ENCODE measurements at regions not wholly inside any gene's neighbourhood (a gene's known extent, or its start where the extent isn't known, plus 50 kb on each side); places are given as distances from the start of the nearest gene placed in this dataset.

DNA sequence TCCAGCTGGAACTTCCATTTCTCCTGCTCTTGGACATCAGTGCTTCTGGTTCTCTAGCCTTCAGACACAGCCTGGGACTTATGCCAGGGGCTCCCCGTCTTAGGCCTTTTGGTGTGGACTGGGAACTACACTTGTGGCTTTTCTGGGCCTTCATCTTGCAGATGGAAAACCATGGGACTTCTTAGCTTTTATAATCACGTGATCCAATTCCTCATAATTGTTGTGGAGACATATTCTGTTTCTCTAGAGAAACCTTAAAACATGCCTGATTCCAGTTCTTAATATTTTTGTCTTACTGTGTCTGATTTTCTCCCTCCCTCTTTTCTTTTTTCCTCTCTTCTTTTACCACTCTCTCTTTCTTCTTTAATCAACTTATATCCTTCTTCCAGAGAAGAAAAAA, 224.2 kb upstream of the FOXP2 start:
- H3K4me3 ChIP-seq (replicated peaks in 1 of 2; ENCODE audit: low read depth in 2 of 2, low read length in 2 of 2), result no peak overlapping the region
- TF ChIP-seq, protein P1, sequence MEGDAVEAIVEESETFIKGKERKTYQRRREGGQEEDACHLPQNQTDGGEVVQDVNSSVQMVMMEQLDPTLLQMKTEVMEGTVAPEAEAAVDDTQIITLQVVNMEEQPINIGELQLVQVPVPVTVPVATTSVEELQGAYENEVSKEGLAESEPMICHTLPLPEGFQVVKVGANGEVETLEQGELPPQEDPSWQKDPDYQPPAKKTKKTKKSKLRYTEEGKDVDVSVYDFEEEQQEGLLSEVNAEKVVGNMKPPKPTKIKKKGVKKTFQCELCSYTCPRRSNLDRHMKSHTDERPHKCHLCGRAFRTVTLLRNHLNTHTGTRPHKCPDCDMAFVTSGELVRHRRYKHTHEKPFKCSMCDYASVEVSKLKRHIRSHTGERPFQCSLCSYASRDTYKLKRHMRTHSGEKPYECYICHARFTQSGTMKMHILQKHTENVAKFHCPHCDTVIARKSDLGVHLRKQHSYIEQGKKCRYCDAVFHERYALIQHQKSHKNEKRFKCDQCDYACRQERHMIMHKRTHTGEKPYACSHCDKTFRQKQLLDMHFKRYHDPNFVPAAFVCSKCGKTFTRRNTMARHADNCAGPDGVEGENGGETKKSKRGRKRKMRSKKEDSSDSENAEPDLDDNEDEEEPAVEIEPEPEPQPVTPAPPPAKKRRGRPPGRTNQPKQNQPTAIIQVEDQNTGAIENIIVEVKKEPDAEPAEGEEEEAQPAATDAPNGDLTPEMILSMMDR (IDR thresholded peaks at IDR 0.05; ENCODE audit: low read depth, low read length), result no peak
- no peak for DNase-seq (ENCODE audit: low read depth in 2 of 2)

DNA sequence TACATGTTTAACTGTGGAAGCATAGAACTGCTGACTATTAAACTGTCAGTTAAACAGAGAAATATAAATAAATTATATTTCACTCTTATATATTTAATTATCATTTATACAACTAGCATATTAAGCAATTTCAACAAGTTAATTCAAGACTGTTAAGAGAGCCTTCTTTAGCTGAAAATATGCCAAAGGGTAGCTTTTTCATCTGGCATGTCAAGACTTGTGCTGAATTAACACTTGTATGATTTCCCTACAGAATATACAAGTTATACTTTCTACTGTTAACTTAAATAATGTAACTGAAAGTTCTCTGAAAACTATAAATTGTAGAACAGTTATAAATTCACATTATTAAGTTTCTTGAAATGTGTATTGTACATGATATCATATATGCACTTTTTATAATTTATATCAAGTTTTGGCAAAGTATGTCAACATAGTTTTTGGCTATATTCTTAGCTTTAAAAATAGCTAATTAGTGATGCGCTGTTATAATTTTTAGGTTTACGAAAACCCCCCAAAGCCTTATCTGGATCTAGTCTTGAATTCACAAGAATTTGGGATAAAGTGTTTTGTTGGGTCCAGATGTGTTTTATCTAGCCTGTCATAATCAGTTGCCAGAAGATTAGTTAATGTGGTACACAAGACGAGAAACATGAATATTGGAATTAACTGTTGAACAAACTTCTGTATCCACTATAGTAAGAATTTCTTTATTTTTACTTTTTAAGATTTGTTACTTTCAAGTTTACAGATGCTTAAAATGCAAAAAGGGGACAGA, 231.1 kb upstream of the FOXP2 start:
- TF ChIP-seq, protein P1 (IDR thresholded peaks at IDR 0.05; ENCODE audit: low read depth, low read length), result no peak
- H3K4me3 ChIP-seq (replicated peaks in 1 of 2; ENCODE audit: low read depth in 2 of 2, low read length in 2 of 2), result no peak overlapping the region
- peak in 1 of 2 donors; percentile 3 for DNase-seq (ENCODE audit: low read depth in 2 of 2)

- TF ChIP-seq, protein P1 (IDR thresholded peaks at IDR 0.05; ENCODE audit: low read depth, low read length), result no peak
- peak in 1 of 2 donors; percentile 12 for DNase-seq (ENCODE audit: low read depth in 2 of 2)
- H3K4me3 ChIP-seq (replicated peaks in 1 of 2; ENCODE audit: low read depth in 2 of 2, low read length in 2 of 2), result no peak overlapping the region
Measured at GRCh38 chr7:114182837-114183236, 231.8 kb upstream of the FOXP2 start.

DNA sequence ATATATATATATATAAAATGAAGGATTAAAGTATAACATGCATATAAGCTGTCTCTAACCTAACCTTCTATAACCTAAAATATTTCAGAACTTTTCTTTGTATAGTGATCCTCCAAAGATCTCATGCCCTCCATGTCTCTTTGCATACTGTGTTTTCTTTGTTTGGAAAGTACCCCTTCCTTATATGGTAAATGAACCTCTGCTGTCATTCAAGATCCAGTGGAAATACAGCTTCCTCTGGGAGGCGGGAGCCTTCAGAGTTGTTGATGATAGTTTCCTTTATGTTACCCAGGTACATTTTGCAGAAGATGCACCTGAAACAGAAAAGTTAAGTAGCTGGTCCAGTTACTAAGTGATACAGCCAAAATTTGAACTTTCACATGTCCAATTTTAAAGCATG, 233.3 kb upstream of the FOXP2 start:
- no peak overlapping the region for H3K4me3 ChIP-seq (replicated peaks in 1 of 2; ENCODE audit: low read depth in 2 of 2, low read length in 2 of 2)
- DNase-seq (ENCODE audit: low read depth in 2 of 2), result no peak
- TF ChIP-seq, protein P1 (IDR thresholded peaks at IDR 0.05; ENCODE audit: low read depth, low read length), result no peak

- TF ChIP-seq, protein P1 (IDR thresholded peaks at IDR 0.05; ENCODE audit: low read depth, low read length), result no peak
- no peak overlapping the region for H3K4me3 ChIP-seq (replicated peaks in 1 of 2; ENCODE audit: low read depth in 2 of 2, low read length in 2 of 2)
- no peak for DNase-seq (ENCODE audit: low read depth in 2 of 2)
Measured at GRCh38 chr7:114180556-114181266, 233.9 kb upstream of the FOXP2 start.

- TF ChIP-seq, protein P1 (IDR thresholded peaks at IDR 0.05; ENCODE audit: low read depth, low read length), result no peak
- no peak overlapping the region for H3K4me3 ChIP-seq (replicated peaks in 1 of 2; ENCODE audit: low read depth in 2 of 2, low read length in 2 of 2)
- peak in 1 of 2 donors; percentile 0 for DNase-seq (ENCODE audit: low read depth in 2 of 2)
Measured at GRCh38 chr7:114175125-114175524, 239.5 kb upstream of the FOXP2 start.
